Esophagus muscularis mucosa (tissue), 4 donors: ENCODE measurements at regions not wholly inside any gene's neighbourhood (a gene's known extent, or its start where the extent isn't known, plus 50 kb on each side); places are given as distances from the start of the nearest gene placed in this dataset.
"Not testable (repeated sequence)": the region's sequence is repeated elsewhere in the genome, so short reads cannot be mapped to it uniquely, and the experiment has no call there.

Experiments
- DNase-seq: peaks from one replicate; pipeline ENCODE4 v3.0.0-alpha.2; 2017; ENCODE audit errors: extremely low spot score
- H3K27ac ChIP-seq, 4 donors: fragments of 200-600 bp; sonication (generic); replicated peaks in 1 of 4; 1 replicate in 3 of 4; 2 replicates in 1 of 4; pipeline ENCODE4 v1.5.1; 2016 to 2019; ENCODE audit warnings: mild to moderate bottlenecking in 1 of 4
- H3K27me3 ChIP-seq, 4 donors: fragments of 200-600 bp; sonication (generic); one replicate each; pipeline versions ENCODE4 v1.5.1 to v1.6.0; 2016 to 2019
- H3K36me3 ChIP-seq, 4 donors: fragments of 200-600 bp; sonication (generic); one replicate each; pipeline ENCODE4 v1.5.1; 2016 to 2019
- H3K4me1 ChIP-seq, 4 donors: fragments of 200-600 bp; sonication (generic); one replicate each; pipeline ENCODE4 v1.5.1; 2016 to 2019
- H3K4me3 ChIP-seq, 4 donors: fragments of 200-600 bp; sonication (generic); 1 replicate in 2 of 4; 2 replicates in 2 of 4; pipeline ENCODE4 v1.5.1; 2016 to 2019; ENCODE audit warnings: mild to moderate bottlenecking in 4 of 4, moderate library complexity in 1 of 4
- H3K9me3 ChIP-seq, 4 donors: fragments of 200-600 bp; sonication (generic); 1 replicate in 3 of 4; 2 replicates in 1 of 4; pipeline ENCODE4 v1.5.1; 2016 to 2019
- CTCF ChIP-seq, 3 experiments: fragments of 200-600 bp in 2 of 3; fragments of 450-650 bp in 1 of 3; sonication (generic) in 2 of 3; IDR thresholded peaks; one replicate each; pipeline ENCODE4 v1.5.1; 2017 to 2019; ENCODE audit warnings: antibody characterized with exemption in 3 of 3, mild to moderate bottlenecking in 2 of 3, moderate library complexity in 1 of 3
- EP300 ChIP-seq: sonication (generic); formaldehyde crosslinking; IDR thresholded peaks from one replicate; pipeline ENCODE4 v1.6.1; 2017; ENCODE audit warnings: antibody characterized with exemption
- POLR2A ChIP-seq: fragments of 450-650 bp; IDR thresholded peaks from one replicate; pipeline ENCODE4 v1.6.1; 2017; ENCODE audit warnings: antibody characterized with exemption, moderate library complexity, mild to moderate bottlenecking, low read depth
- POLR2AphosphoS5 ChIP-seq, 2 donors: sonication (generic); formaldehyde crosslinking; IDR thresholded peaks; one replicate each; pipeline ENCODE4 v1.6.1; 2017; ENCODE audit warnings: antibody characterized with exemption in 2 of 2
- WGBS: methylation state at CpG from one replicate; pipeline ENCODE4 v1.1.5; 2018; 5-methylcytosine and 5-hydroxymethylcytosine counted together
- intact Hi-C: fragments of 100-400 bp; cut with DNase I; formaldehyde crosslinking; loops from one replicate; pipeline ENCODE4 v1.15.1; 2023

GRCh38 chr9:91011891-91012290 lies 210.3 kb downstream of the SYK start:
- intact Hi-C loops = no loop called here
- TF ChIP-seq EP300 = no peak
- TF ChIP-seq CTCF (IDR thresholded peaks at IDR 0.05) = no peak
- no peak for TF ChIP-seq POLR2AphosphoS5 (IDR thresholded peaks at IDR 0.05)
- TF ChIP-seq POLR2A = no peak
- H3K36me3 ChIP-seq = no peaks in the 10 kb centered on the region
- H3K27me3 ChIP-seq = peaks cover 0 to 8% (median 0%) of the 10 kb centered on the region in 4 donors
- no peaks in the 10 kb centered on the region for H3K4me1 ChIP-seq
- no peak overlapping the region for H3K27ac ChIP-seq
- WGBS = 51% methylated on average over 3 of the region's 3 CpGs
- DNase-seq = no peak
- H3K9me3 ChIP-seq = peaks cover 0 to 8% (median 3%) of the 10 kb centered on the region in 4 donors
- H3K4me3 ChIP-seq = no peak overlapping the region

GRCh38 chr9:91012933-91013841 lies 211.6 kb downstream of the SYK start:
- Histone ChIP-seq H3K27ac (no peak overlapping the region), H3K9me3 (peaks cover 0 to 11% (median under 1%) of the 10 kb centered on the region in 4 donors), H3K27me3 (peaks cover 0 to 8% (median 0%) of the 10 kb centered on the region in 4 donors), H3K4me1 (no peaks in the 10 kb centered on the region), H3K36me3 (no peaks in the 10 kb centered on the region), H3K4me3 (no peak overlapping the region)
- peak; percentile 62 for DNase-seq
- intact Hi-C loops = no loop called here
- no peak for TF ChIP-seq POLR2A
- WGBS = 96% methylated on average over 5 of the region's 6 CpGs

DNA sequence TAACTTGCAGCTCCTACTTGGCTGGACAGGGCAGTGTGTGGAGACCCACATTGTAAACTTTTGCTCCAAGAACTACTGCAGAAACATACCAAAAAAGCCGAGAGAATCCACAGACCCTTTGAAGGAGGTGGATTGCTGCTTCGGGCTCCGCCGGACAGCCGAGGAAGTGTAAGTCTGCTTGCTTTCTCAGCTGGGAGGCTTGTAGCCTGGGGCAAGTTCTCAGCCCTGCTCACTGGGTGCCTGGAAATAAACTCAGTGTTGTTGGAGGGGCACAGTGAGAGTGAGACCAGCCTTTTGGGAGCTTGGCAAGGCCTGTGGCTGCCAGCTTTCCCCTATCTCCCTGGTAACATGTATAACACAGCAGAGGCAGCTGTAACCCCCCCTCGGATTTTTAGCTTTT lies 215.6 kb downstream of the SYK start:
- Histone ChIP-seq H3K27me3 (peaks cover 0 to 8% (median 0%) of the 10 kb centered on the region in 4 donors), H3K36me3 (no peaks in the 10 kb centered on the region), H3K4me3 (no peak overlapping the region), H3K4me1 (no peaks in the 10 kb centered on the region), H3K9me3 (peaks cover 0 to 12% (median 3%) of the 10 kb centered on the region in 4 donors), H3K27ac (no peak overlapping the region)
- TF ChIP-seq POLR2A = no peak
- TF ChIP-seq CTCF (IDR thresholded peaks at IDR 0.05) = no peak
- no peak for TF ChIP-seq POLR2AphosphoS5 (IDR thresholded peaks at IDR 0.05)
- TF ChIP-seq EP300 = no peak
- DNase-seq = peak; percentile 72
- WGBS = 83% methylated on average over 6 of the region's 6 CpGs
- intact Hi-C loops = no loop called here

- DNase-seq, intact Hi-C loops: not testable (repeated sequence)
Observed at GRCh38 chr9:91019871-91020270, 218.3 kb downstream of the SYK start.

DNA sequence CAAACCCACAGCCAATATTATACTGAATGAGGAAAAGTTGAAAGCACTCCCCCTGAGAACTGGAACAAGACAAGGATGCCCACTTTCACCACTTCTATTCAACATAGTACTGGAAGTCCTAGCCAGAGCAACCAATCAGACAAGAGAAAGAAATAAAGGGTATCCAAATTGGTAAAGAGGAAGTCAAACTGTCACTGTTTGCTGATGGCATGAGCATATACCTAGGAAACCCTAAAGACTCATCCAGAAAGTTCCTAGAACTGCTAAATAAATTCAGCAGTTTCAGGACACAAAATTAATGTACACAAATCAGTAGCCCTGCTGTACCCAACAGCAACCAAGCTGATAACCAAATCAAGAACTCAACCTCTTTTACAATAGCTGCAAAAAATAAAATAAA lies 220.0 kb downstream of the SYK start:
- intact Hi-C loops, H3K4me3 ChIP-seq, H3K4me1 ChIP-seq, H3K36me3 ChIP-seq, H3K27ac ChIP-seq, H3K27me3 ChIP-seq, DNase-seq, H3K9me3 ChIP-seq: not testable (repeated sequence)

More at GRCh38 chr9:91019871-91020270, 218.3 kb downstream of the SYK start:
- not testable (repeated sequence) for H3K27ac ChIP-seq, H3K27me3 ChIP-seq, H3K4me1 ChIP-seq, H3K9me3 ChIP-seq, H3K36me3 ChIP-seq, H3K4me3 ChIP-seq
- 96% methylated on average over 1 of the region's 1 CpG for WGBS

GRCh38 chr9:91023741-91024140 lies 222.1 kb downstream of the SYK start:
- no peaks in the 10 kb centered on the region for H3K4me1 ChIP-seq
- H3K27ac ChIP-seq = no peak overlapping the region
- H3K4me3 ChIP-seq = no peak overlapping the region
- H3K27me3 ChIP-seq = no peaks in the 10 kb centered on the region
- TF ChIP-seq POLR2A = no peak
- TF ChIP-seq POLR2AphosphoS5 (IDR thresholded peaks at IDR 0.05) = no peak
- no peak for TF ChIP-seq CTCF (IDR thresholded peaks at IDR 0.05)
- TF ChIP-seq EP300 = no peak
- peak; percentile 78 for DNase-seq
- no peaks in the 10 kb centered on the region for H3K9me3 ChIP-seq
- intact Hi-C loops = no loop called here
- 95% methylated on average over 5 of the region's 5 CpGs for WGBS
- no peaks in the 10 kb centered on the region for H3K36me3 ChIP-seq
